Spleen (tissue), 11 donors: ENCODE measurements at regions not wholly inside any gene's neighbourhood (a gene's known extent, or its start where the extent isn't known, plus 50 kb on each side); places are given as distances from the start of the nearest gene placed in this dataset.
"Not testable (repeated sequence)": the region's sequence is repeated elsewhere in the genome, so short reads cannot be mapped to it uniquely, and the experiment has no call there.

Experiments
- DNase-seq: peaks from one replicate; pipeline ENCODE4 v3.0.0-alpha.2; 2020
- H3K27ac ChIP-seq, 8 donors: fragments of 200-600 bp; sonication (generic) in 7 of 8; 1 replicate in 4 of 8; 2 replicates in 4 of 8; pipeline versions ENCODE4 v1.5.0 to v1.8.0; 2016 to 2021; ENCODE audit warnings: inconsistent platforms in 4 of 8, mild to moderate bottlenecking in 4 of 8, moderate library complexity in 1 of 8
- H3K27me3 ChIP-seq, 7 donors: fragments of 200-600 bp; sonication (generic) in 6 of 7; replicated peaks in 1 of 7; 1 replicate in 4 of 7; 2 replicates in 3 of 7; pipeline versions ENCODE4 v1.5.0 to v1.8.0; 2016 to 2021; ENCODE audit warnings: inconsistent platforms in 3 of 7, mild to moderate bottlenecking in 1 of 7
- H3K36me3 ChIP-seq, 6 donors: fragments of 200-600 bp; sonication (generic) in 5 of 6; 1 replicate in 4 of 6; 2 replicates in 2 of 6; pipeline versions ENCODE4 v1.5.0 to v1.8.0; 2016 to 2021; ENCODE audit warnings: inconsistent platforms in 2 of 6
- H3K4me1 ChIP-seq, 6 donors: fragments of 200-600 bp; sonication (generic) in 5 of 6; 1 replicate in 3 of 6; 2 replicates in 3 of 6; pipeline versions ENCODE4 v1.5.0 to v1.8.0; 2016 to 2021; ENCODE audit warnings: inconsistent platforms in 3 of 6
- H3K4me3 ChIP-seq, 8 donors: fragments of 200-600 bp; sonication (generic) in 7 of 8; 1 replicate in 4 of 8; 2 replicates in 4 of 8; pipeline versions ENCODE4 v1.5.0 to v1.8.0; 2016 to 2021; ENCODE audit warnings: inconsistent platforms in 4 of 8, mild to moderate bottlenecking in 4 of 8, moderate library complexity in 2 of 8
- H3K9me3 ChIP-seq, 8 donors: fragments of 200-600 bp; sonication (generic) in 7 of 8; 1 replicate in 4 of 8; 2 replicates in 4 of 8; pipeline versions ENCODE4 v1.5.0 to v1.8.0; 2016 to 2021; ENCODE audit warnings: inconsistent platforms in 4 of 8
- CTCF ChIP-seq, 11 experiments: fragments of 200-600 bp in 7 of 11; fragments of 450-650 bp in 4 of 11; sonication (generic) in 4 of 11; IDR thresholded peaks in 8 of 11; conservative IDR thresholded peaks in 3 of 11; 1 replicate in 7 of 11; 2 replicates in 4 of 11; pipeline versions ENCODE4 v1.4.0 to v1.8.0; 2016 to 2021; ENCODE audit warnings: antibody characterized with exemption in 11 of 11, inconsistent platforms in 4 of 11, mild to moderate bottlenecking in 1 of 11
- POLR2A ChIP-seq, 3 donors: fragments of 450-650 bp; IDR thresholded peaks; one replicate each; pipeline ENCODE4 v1.5.1; 2017; ENCODE audit warnings: antibody characterized with exemption in 3 of 3, mild to moderate bottlenecking in 1 of 3
- POLR2AphosphoS5 ChIP-seq, 3 donors: sonication (generic); formaldehyde crosslinking; IDR thresholded peaks; one replicate each; pipeline ENCODE4 v1.5.1; 2017; ENCODE audit warnings: antibody characterized with exemption in 3 of 3
- WGBS, 5 donors: extraction: QIAGEN DNeasy Blood & Tissue Kit in 3 of 5; methylation state at CpG; one replicate each; pipeline versions ENCODE4 v1.1.5 to v1.1.7; 2013 to 2018; 5-methylcytosine and 5-hydroxymethylcytosine counted together
- intact Hi-C: fragments of 100-400 bp; cut with DNase I; formaldehyde crosslinking; loops from one replicate; pipeline ENCODE4 v1.15.0; 2023; ENCODE audit warnings: low total_unique reads
- donor health status: healthy with polysubstance abuse.
- donor health status: DM: no; HTN: no; CAD: no; lungs with moderate emphysema.
- donor health status: DM: no; HTN: no; CAD: no.
- donor health status: Bipolar disorder and iron deficiency.
- donor health status: healthy.
- donor health status: DM: no; HTN: no; CAD: no.
- donor health status: DM: yes; HTN: yes; CAD: no.

- WGBS, 5 donors = 84 to 92% (median 87%) methylated on average over 10 of the region's 10 CpGs
- Histone ChIP-seq H3K4me1 (no peaks in the 10 kb centered on the region), H3K27me3 (peaks cover 0 to 17% (median 0%) of the 10 kb centered on the region in 7 donors), H3K36me3 (no peaks in the 10 kb centered on the region), H3K4me3 (no peak overlapping the region), H3K27ac (no peak overlapping the region), H3K9me3 (no peaks in the 10 kb centered on the region)
- TF ChIP-seq CTCF (IDR thresholded peaks at IDR 0.05 in 8 of 11, conservative IDR thresholded peaks at IDR 0.05 in 3 of 11) (no peak), POLR2AphosphoS5 (IDR thresholded peaks at IDR 0.05) (no peak), POLR2A (IDR thresholded peaks at IDR 0.05) (no peak)
- no peak for DNase-seq
- intact Hi-C loops = loop anchor here (2.0 kb wide), 1 partner anchor 293 kb away; no protein-coding TSS in a partner anchor
Measured at GRCh38 chr18:8989855-8990254, 112.6 kb upstream of the NDUFV2 start.

GRCh38 chr18:8990276-8991031 is 112.0 kb upstream of the NDUFV2 start:
- Histone ChIP-seq H3K27me3 (peaks cover 0 to 17% (median 0%) of the 10 kb centered on the region in 7 donors), H3K4me1 (no peaks in the 10 kb centered on the region), H3K36me3 (no peaks in the 10 kb centered on the region), H3K9me3 (no peaks in the 10 kb centered on the region), H3K27ac (no peak overlapping the region), H3K4me3 (no peak overlapping the region)
- DNase-seq = no peak
- TF ChIP-seq POLR2AphosphoS5 (IDR thresholded peaks at IDR 0.05) (no peak), POLR2A (IDR thresholded peaks at IDR 0.05) (no peak), CTCF (IDR thresholded peaks at IDR 0.05 in 8 of 11, conservative IDR thresholded peaks at IDR 0.05 in 3 of 11) (no peak)
- intact Hi-C loops = no loop called here
- 86 to 90% (median 89%) methylated on average over 18 to 27 of the region's 27 CpGs for WGBS, 5 donors

GRCh38 chr18:8991155-8991554 is 111.3 kb upstream of the NDUFV2 start:
- Histone ChIP-seq H3K27me3 (peaks cover 0 to 13% (median 0%) of the 10 kb centered on the region in 7 donors), H3K4me3 (no peak overlapping the region), H3K9me3 (no peaks in the 10 kb centered on the region), H3K4me1 (no peaks in the 10 kb centered on the region), H3K36me3 (no peaks in the 10 kb centered on the region), H3K27ac (no peak overlapping the region)
- TF ChIP-seq CTCF (IDR thresholded peaks at IDR 0.05 in 8 of 11, conservative IDR thresholded peaks at IDR 0.05 in 3 of 11) (no peak), POLR2A (IDR thresholded peaks at IDR 0.05) (no peak), POLR2AphosphoS5 (IDR thresholded peaks at IDR 0.05) (no peak)
- 51 to 72% (median 67%) methylated on average over 2 of the region's 2 CpGs for WGBS, 5 donors
- intact Hi-C loops = no loop called here
- no peak for DNase-seq

- intact Hi-C loops, DNase-seq, H3K36me3 ChIP-seq, H3K4me3 ChIP-seq, H3K4me1 ChIP-seq, H3K27me3 ChIP-seq, H3K9me3 ChIP-seq, H3K27ac ChIP-seq: not testable (repeated sequence)
- 92 to 99% (median 96%) methylated on average over 4 of the region's 4 CpGs for WGBS, 5 donors
Measured at GRCh38 chr18:8992500-8992899, 110.0 kb upstream of the NDUFV2 start.
